ENCODE measurements at regions not wholly inside any gene's neighbourhood (a gene's known extent, or its start where the extent isn't known, plus 50 kb on each side); places are given as distances from the start of the nearest gene placed in this dataset.
"Not testable (repeated sequence)": the region's sequence is repeated elsewhere in the genome, so short reads cannot be mapped to it uniquely, and the experiment has no call there.

GRCh38 chr5:102590467-102590866, 91.7 kb upstream of the SLCO6A1 start:
- intact Hi-C loops (cut with DNase I): no loop called here
- Histone ChIP-seq H3K27me3 (ENCODE audit: control insufficient read depth, insufficient read depth, low read length) (no peaks in the 10 kb centered on the region), H3K36me3 (ENCODE audit: control insufficient read depth in 2 of 3, insufficient read depth in 3 of 3, low read length in 3 of 3) (no peaks in the 10 kb centered on the region), H3K9ac (ENCODE audit: low read length in 3 of 3) (no peak overlapping the region), H3K4me1 (ENCODE audit: control insufficient read depth in 2 of 3, insufficient read depth in 2 of 3, low read depth in 1 of 3, low read length in 3 of 3) (no peaks in the 10 kb centered on the region), H3K9me3 (ENCODE audit: control insufficient read depth in 2 of 3, insufficient read depth in 1 of 3, low read length in 3 of 3) (peaks cover 0 to 2% (median 0%) of the 10 kb centered on the region in 3 donors), H3K27ac (ENCODE audit: low read depth in 2 of 2, low read length in 2 of 2) (no peak overlapping the region), H3K4me3 (ENCODE audit: low read length in 3 of 3) (no peak overlapping the region)
- DNase-seq (no peak), FAIRE-seq (no peak)
- TF ChIP-seq CTCF (IDR thresholded peaks at IDR 0.05; ENCODE audit: borderline replicate concordance, extremely low read depth, insufficient read depth): no peak

GRCh38 chr5:102591650-102592049, 92.8 kb upstream of the SLCO6A1 start:
- intact Hi-C loops (cut with DNase I): no loop called here
- H3K36me3 ChIP-seq (ENCODE audit: control insufficient read depth in 2 of 3, insufficient read depth in 3 of 3, low read length in 3 of 3): no peaks in the 10 kb centered on the region

GRCh38 chr5:102592586-102592985, 93.8 kb upstream of the SLCO6A1 start:
- intact Hi-C loops (cut with DNase I); H3K9ac ChIP-seq (ENCODE audit: low read length in 3 of 3); FAIRE-seq: not testable (repeated sequence)

More at GRCh38 chr5:102591650-102592049, 92.8 kb upstream of the SLCO6A1 start:
- Histone ChIP-seq H3K4me1 (ENCODE audit: control insufficient read depth in 2 of 3, insufficient read depth in 2 of 3, low read depth in 1 of 3, low read length in 3 of 3) (no peaks in the 10 kb centered on the region), H3K9me3 (ENCODE audit: control insufficient read depth in 2 of 3, insufficient read depth in 1 of 3, low read length in 3 of 3) (peaks cover 0 to 2% (median 0%) of the 10 kb centered on the region in 3 donors), H3K4me3 (ENCODE audit: low read length in 3 of 3) (no peak overlapping the region), H3K9ac (ENCODE audit: low read length in 3 of 3) (no peak overlapping the region), H3K27ac (ENCODE audit: low read depth in 2 of 2, low read length in 2 of 2) (no peak overlapping the region), H3K27me3 (ENCODE audit: control insufficient read depth, insufficient read depth, low read length) (no peaks in the 10 kb centered on the region)
- DNase-seq (no peak), FAIRE-seq (no peak)
- no peak for TF ChIP-seq CTCF (IDR thresholded peaks at IDR 0.05; ENCODE audit: borderline replicate concordance, extremely low read depth, insufficient read depth)

GRCh38 chr5:102594192-102594591, 95.4 kb upstream of the SLCO6A1 start:
- Histone ChIP-seq H3K27ac (ENCODE audit: low read depth in 2 of 2, low read length in 2 of 2) (no peak overlapping the region), H3K9me3 (ENCODE audit: control insufficient read depth in 2 of 3, insufficient read depth in 1 of 3, low read length in 3 of 3) (peaks cover 0 to 2% (median 0%) of the 10 kb centered on the region in 3 donors), H3K4me3 (ENCODE audit: low read length in 3 of 3) (no peak overlapping the region), H3K4me1 (ENCODE audit: control insufficient read depth in 2 of 3, insufficient read depth in 2 of 3, low read depth in 1 of 3, low read length in 3 of 3) (no peaks in the 10 kb centered on the region), H3K9ac (ENCODE audit: low read length in 3 of 3) (no peak overlapping the region), H3K27me3 (ENCODE audit: control insufficient read depth, insufficient read depth, low read length) (no peaks in the 10 kb centered on the region), H3K36me3 (ENCODE audit: control insufficient read depth in 2 of 3, insufficient read depth in 3 of 3, low read length in 3 of 3) (no peaks in the 10 kb centered on the region)
- no peak for FAIRE-seq
- intact Hi-C loops (cut with DNase I): no loop called here
- no peak for TF ChIP-seq CTCF (IDR thresholded peaks at IDR 0.05; ENCODE audit: borderline replicate concordance, extremely low read depth, insufficient read depth)
- no peak for DNase-seq

More at GRCh38 chr5:102592586-102592985, 93.8 kb upstream of the SLCO6A1 start:
- H3K27me3 ChIP-seq (ENCODE audit: control insufficient read depth, insufficient read depth, low read length); H3K4me3 ChIP-seq (ENCODE audit: low read length in 3 of 3); H3K9me3 ChIP-seq (ENCODE audit: control insufficient read depth in 2 of 3, insufficient read depth in 1 of 3, low read length in 3 of 3); H3K4me1 ChIP-seq (ENCODE audit: control insufficient read depth in 2 of 3, insufficient read depth in 2 of 3, low read depth in 1 of 3, low read length in 3 of 3); DNase-seq; H3K27ac ChIP-seq (ENCODE audit: low read depth in 2 of 2, low read length in 2 of 2); H3K36me3 ChIP-seq (ENCODE audit: control insufficient read depth in 2 of 3, insufficient read depth in 3 of 3, low read length in 3 of 3): not testable (repeated sequence)

All from kidney (tissue), 13 donors.